ENCODE measurements at regions not wholly inside any gene's neighbourhood (a gene's known extent, or its start where the extent isn't known, plus 50 kb on each side); places are given as distances from the start of the nearest gene placed in this dataset.
"Not testable (repeated sequence)": the region's sequence is repeated elsewhere in the genome, so short reads cannot be mapped to it uniquely, and the experiment has no call there.

DNA sequence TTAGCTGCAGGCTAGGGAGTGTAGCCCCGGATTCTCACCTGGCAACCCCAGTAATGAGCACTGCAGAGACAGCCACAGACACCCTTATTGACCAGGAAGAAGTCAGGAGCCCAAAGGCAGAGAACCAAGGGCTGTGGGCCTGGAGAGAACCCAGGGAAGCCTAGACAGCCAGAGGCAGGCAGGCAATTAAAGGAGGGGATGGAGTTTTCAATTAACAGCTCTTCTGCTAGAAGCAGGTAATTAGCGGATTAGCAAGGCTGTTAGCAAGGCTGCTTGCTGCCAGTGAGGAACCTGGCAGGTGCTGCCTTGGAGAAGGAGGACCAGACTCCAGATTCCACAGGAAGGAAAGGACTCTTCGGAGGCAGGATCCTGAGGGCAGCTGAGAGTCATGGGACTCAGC, 176.1 kb downstream of the TRIM43 start:
- not testable (repeated sequence) for DNase-seq

DNA sequence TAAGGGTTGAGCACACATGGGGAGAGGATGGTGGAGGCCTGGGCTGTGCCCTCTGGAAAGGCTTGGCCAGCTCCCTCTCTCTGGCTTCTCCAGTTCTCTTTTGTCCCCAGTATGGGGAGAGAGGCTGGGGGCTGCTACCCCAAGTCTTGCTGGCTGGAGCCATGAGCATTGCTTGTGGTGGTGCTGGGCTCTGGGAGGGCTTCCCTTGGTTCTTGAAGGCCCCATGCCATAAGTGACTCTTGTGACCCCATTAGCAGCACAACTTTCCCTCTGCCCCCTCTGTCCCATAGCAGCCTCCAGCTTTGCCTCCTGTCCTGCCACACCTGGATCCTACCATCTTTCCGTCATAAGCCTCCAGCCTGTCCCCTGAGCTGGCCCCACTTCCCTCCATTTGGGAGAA, 177.5 kb downstream of the TRIM43 start:
- DNase-seq, result not testable (repeated sequence)

DNA sequence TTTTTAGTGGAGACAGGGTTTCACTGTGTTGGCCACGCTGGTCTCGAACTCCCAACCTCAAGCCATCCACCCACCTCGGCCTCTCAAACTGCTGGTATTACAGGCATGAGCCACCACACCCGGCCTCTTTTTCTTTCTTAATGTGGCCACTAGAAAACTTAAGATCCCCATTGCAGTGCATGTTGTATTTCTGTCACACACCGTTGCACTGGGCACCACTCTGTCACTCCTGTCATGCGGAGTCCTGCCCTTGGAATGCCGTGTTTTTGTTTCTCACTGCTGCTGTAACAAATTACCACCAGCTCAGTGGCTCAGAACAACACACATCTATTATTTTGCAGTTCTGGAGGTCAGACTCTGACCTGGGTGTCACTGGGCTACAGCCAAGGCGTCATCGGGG, 178.9 kb downstream of the TRIM43 start:
- not testable (repeated sequence) for DNase-seq

DNA sequence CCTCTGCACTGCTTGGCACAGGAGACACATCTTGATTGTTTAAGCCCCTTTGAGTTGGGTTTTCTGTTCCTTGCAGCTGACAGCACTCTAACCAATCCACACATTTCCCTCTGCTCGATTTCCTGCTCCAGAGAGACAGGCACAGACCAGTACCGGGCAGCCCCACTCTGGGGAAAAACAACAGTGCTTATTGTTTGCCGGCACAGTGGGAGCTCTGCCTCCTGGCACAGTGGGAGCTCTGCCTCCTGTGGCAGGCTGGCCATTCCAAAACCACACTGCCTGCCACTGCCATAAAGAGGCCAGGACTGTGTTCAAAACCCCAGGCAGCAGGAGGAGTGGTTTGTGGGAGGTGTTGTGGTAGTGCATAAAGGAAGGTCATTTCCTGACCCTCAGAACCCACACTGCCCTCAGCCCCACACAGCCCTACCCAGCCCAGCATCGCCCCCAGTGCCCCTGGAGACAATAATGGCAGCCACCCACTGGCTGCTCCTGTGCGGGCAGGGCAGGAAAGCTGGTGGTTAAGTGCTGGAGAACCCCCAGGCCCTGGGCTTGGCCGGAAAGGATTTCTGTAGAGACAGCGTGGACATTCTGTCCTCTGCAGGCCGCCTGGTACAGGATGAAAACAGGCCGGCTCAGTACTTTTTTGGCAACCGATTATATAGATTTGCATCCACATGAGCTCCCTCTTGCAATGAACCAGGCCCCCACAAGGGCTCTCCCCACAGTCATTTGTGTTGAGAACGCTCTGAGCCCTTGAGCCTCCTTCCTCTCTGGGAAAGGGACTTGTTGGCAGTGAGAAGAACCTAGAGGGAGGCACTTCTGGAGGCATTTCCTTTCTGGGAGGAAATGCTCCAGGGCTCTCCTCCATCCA, 182.8 kb downstream of the TRIM43 start:
- DNase-seq, result not testable (repeated sequence)

DNA sequence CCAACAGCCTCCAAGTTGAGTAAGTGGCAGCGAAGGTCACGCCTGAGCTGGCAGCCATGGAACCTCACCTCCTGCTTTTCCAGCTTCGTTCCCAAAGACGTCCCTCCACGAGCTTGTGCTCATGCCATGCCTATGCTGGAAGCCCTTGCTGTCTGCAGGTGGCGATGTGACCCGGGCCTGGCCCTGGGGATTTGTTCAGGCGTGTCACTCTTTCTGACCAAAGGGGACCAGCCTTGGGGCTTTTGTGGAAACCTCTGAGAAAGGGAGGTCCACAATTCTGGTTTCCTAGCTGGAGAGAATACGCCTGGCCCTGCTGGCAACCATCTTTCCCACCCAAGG, 183.4 kb downstream of the TRIM43 start:
- not testable (repeated sequence) for DNase-seq
